GM19025 (cell line): ENCODE measurements at regions not wholly inside any gene's neighbourhood (a gene's known extent, or its start where the extent isn't known, plus 50 kb on each side); places are given as distances from the start of the nearest gene placed in this dataset.

ENCODE experiments used
- ATAC-seq: cut with Tn5 transposase; IDR thresholded peaks from one replicate; pipeline ENCODE4 v1.9.1; 2021; ENCODE audit warnings: mild to moderate bottlenecking, low read depth, moderate library complexity; ENCODE audit not compliant: unreplicated experiment

DNA sequence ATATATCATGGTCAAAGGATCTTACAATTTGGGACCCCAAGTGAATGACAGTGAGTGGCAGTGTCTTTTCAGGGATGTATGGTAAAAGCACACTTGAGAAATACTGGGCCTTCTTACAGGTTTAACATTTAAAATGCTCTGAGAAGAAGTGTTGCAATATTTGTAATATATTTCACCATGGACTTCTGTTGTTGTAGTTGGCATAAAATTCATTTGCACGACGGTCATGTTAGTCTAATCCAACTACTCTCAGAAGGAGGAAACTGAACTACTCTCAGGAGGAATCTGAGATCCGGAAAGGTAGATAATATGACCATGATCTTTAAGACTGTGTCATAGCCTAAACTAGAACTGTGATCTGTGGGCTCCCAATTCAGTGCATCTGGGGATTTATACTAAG lies 700.1 kb downstream of the HDGFL1 start:
- ATAC-seq, result no peak

DNA sequence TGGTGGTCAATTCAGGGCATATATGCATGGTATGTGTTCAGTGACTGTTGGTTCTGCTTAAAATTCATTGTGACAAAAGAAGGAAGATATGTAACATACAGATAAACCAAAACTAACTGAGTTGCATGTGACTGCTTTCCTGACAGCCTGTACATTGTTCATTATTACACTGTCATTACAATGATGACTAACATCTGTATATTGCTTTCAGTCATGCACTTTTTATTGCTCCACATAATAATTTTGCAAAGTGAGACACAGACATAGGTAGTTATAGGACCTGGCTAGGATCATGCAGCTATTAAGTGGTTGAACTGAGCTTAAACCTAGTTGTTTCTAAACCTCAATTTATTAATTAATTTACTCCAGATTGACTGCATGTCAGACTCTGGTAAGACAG lies 703.2 kb downstream of the HDGFL1 start:
- no peak for ATAC-seq

DNA sequence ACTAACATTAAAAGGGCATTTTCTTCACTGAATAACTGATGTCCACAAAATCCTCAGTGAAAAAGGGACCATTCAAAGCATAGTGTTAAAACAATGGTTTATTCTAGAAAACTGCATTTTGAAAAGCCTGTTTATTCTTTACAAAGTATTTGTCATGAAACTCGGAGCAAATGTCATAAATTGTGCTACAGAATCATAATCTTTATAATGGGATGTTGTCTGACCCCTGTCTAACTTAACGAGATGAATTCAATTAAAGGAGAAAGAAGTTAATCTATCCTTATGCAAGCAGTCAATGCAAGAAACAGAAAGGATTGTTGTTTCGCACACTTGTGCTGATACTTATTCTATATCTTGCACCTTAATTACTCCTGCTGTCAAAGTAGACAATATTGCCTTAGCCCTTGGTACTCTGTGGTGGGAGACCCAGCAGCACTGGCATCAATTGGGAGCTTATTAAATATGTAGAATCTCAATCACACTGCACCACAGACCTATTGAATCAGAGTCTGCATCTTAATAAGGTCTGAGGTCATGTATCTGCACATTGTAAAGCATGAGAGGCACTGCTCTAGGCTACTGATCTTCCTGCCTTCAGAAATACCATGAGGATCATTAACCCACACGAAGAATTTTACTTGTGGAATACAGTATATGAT lies 708.3 kb downstream of the HDGFL1 start:
- no peak for ATAC-seq

DNA sequence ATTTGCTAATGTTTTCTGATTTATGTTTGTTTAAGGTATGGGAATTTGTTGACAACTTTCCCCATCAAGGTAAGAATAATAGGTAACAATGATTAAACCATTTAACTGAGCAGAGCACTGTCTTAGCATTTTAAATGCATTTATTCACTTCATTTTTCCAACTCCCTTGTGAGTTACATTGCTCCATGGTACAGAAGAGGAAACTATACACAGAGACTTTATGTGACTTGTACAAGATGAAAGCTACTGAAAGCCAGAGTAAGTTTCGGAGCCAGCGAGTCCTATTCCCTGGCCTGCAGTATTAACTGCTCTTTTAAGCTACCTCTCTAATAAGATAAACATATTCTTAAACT lies 708.8 kb downstream of the HDGFL1 start:
- no peak for ATAC-seq

DNA sequence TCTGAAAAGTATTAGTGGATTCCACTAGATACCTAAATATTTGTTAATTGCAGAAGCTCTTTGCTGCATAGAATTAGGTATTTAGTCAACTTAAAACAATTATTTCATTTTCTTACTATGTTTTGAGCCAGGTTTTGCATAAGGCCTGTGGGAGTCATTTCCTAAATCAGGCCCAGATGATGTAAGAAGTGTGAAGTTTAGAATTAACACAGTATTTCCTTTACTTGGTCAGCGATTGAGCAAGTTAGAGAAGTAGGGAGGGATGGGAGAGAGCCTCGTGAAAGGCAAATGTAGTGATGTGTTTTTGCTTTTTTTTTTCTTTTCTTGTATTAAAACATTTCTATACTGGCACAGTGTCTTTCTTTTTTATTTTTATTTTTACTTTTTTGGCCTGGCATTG lies 711.1 kb downstream of the HDGFL1 start:
- ATAC-seq, result no peak

DNA sequence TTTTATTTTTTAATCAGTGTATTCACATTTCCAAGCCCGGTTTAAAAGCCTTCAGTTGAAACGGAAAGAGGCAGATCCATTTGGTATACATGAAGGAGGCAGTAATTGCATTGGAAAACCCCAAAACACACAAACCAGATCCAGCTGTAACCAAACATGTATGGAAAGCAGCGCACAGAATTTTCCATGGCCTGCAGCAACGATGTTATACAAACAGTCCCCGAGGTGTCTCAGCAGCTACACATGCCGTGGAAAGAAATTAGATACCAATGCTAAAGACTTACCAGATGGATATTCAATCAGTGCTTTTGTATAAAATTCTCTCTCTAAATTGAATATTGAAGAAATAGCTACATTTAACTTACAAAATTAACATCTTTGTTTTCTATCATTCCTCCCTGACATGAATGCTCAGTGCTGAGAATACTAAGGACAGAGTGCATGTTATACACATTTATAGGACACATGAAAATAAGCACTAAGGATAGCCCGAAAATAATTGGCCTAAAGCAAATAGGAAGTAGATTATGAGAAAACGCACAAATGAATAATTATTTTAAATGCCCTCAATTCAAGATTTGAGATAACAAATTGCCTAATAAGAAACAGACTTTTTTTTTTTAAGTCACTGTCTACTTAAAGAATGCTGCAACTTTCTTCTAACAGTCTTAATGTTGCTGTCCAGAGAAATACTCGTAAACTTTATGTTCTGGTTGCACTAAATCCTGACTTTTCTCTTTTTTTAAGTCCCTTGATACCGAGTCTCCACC lies 713.1 kb downstream of the HDGFL1 start:
- ATAC-seq, result no peak

DNA sequence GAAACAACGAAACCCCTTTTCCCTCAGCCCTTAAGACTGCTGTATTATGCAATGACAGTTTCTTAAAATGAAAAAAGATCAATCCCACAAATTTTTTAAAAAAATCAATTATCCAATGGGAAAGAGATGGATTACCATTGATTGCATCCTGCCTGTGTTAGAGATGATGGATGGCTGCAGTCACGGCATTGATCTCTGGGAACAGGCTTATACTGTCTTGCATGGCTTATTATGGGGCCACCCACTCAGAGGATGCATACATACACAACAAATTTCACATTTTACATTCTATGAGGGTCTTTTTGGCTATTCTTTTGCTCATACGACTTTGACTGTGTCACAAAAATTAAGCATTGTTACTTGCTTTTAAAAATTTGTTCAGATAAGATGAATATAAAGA lies 724.3 kb downstream of the HDGFL1 start:
- no peak for ATAC-seq

DNA sequence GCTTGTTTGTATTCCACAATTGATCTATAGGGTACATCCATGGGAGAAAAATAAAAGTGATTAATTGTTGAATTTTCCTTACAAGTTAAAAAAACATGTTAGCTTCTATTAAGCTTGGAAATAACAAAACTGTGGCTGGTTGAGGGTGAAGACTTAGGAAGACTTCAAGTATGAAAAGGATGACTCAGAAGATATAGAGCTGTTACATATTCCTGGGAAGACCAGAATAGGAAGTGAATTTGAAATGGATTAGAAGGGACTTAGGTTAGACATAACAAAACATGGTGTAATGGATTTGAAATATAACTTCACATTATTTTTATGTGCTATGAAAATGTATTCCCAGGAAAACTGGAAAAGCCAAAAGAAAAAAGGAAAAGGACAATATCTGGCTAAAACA lies 732.2 kb downstream of the HDGFL1 start:
- no peak for ATAC-seq

DNA sequence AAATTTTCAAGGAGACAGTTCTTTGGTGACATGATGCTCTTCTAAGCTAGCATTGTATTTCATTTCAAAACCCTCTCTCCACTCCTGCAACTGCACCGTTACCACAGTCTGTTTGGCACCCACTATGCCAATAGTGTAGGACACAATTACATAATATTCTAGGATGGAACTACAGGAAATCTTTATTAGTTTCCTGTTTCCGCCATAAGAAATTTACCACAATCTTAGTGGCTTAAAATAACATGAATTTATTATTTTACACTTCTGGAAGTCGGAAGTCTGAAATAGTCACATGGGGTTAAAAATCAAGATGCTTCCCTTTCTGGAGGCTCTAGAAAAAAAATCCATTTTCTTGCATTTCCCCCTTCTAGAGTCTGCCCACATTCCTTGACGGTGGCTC lies 733.1 kb downstream of the HDGFL1 start:
- no peak for ATAC-seq

DNA sequence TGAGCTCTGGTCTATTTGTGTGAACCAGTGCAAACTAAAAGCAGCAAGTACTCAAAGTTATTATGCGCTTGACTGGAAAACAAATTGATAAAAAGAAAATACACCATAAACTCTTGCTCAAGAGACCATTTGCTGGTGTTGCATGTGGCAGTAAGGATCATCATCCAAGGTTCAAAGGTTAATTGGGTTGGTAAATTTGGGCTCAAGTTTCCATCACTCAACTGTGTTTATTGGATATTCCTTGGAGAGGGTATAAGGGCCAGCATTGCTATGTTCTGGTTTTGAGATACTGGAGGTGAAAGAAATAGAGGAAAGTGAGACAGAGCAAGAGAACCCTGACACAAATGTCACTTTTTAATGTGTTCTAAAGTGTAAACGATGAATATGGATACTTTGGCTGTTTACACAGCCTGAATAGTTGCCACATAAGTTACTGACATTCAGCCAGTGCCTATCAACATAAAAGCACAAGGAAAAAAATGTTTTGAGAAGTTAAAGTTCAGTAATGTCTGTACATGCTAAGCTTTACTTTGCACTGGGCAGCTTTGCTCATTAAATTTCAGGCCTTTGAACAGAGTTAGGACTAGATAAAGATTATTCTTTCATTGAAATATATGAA lies 736.1 kb downstream of the HDGFL1 start:
- ATAC-seq, result no peak

DNA sequence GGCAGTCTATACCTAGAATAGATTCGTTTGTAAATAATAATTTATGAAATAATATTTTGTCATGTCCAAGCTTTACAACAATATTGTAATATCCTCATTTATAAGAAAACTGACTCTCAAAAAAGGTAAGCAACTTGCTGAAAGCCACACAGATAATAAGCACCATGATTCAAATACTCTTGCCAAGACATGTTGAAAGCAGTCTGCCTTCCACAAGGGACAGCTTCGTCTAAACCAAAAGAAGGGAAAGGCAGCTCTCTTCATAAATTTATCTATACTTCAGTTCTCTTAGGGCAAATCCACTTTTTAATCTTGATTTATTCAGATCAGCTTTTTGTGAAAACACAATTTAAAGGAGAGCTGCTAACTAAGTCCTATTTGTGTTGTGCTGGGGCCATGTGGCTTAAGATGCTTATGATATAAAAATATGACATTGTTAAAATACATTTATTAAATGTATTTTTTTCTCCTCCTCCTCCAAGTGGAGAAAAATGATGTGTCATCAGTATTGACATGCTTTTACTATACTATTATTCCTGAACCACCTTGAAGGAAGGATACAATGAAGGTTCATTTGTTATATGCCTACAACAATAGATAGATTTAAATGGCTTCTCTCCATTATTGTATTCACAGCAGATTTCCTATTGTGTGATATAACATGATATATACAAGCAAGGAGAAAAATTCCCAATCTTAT lies 737.0 kb downstream of the HDGFL1 start:
- no peak for ATAC-seq

DNA sequence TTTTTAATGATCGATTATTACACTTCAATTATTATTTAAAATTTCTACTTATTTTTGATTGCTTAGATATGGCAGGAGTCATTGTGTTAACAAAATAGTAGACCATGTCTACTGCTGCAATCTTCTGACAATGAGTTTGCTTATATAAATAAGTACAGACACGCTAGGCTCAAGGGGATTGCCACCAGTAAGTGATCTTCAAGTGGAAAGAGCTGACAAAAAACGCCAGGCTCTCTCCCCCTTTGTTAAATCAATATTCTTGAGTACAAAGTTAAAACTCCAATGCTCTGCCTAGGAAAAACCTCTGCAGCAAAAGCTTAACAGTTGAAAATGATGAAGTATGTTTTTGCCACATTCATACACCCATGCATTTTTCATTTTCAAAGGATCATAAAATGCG lies 738.1 kb downstream of the HDGFL1 start:
- no peak for ATAC-seq

DNA sequence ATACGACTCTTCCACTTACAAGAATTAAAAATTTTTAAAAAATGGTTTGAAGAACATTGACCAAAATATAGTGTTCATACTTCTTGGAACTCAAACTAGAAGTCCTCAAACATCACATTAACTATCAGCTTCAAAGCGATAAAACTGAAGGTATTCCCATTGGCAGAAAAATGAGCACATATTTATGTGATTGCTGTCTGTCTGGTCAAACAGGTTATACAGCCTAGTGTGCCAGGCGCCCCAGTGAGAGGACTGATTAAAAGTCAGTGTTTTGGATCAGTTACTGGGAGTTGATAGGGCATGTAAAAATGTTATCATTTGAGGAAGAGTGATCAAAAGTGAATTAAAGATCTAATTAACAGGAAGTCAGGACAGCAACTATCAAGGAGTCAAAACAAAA lies 738.8 kb downstream of the HDGFL1 start:
- ATAC-seq, result no peak

DNA sequence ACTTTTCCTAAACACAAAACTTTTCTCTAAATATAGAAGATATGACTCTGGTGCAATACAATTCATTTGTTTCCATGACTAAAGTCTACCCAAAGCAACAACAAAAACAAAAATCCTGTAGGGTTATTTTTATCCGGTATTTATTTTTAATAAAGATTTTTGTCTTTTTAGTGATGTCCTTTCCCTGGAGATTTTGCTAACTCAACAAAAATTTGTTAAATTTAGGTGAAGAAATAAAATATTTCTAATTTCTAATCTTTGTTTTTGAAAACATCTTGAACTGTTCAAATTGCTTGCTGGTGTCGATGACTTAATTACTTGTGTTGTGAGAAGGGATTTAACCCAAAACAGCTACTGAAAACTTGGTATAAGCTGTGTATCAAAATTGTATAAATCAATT lies 741.8 kb downstream of the HDGFL1 start:
- no peak for ATAC-seq

DNA sequence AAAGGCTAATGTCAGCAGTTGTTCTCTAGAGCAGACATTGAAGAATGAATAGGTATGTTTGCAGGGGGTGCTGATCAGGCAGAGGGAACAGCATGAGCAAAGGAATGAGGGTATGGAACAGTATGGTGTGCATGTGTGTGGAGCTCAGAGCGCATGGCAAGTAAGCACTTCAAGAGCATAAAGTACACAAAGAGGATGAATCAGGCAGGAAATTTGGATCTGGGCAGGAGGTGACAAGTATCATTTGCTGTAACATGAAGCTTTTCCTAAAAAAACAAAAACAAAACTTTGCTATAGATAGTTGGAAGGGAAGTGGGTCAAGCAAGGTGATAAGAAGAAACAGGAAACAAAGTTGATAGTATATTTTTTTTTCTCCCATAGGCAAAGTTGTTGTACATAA lies 746.8 kb downstream of the HDGFL1 start:
- no peak for ATAC-seq

DNA sequence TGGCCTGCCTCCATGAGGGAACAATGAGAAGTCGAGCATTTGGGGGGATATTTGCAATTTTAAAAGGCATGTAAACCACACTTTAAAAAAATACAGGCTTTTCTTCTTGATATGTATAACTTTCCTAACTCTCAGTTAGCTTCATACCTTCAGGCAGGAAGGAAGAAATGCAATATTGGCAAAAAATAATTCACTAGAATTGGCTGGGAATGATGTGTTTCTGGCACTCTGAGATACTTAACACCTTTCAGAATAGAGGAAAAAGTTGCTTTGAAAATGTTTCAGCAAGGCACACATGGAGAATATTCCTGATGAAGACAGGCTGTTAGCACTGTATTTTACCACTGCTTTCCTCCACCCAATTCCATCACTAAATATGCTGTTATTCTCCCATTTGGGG lies 747.6 kb downstream of the HDGFL1 start:
- ATAC-seq, result no peak

DNA sequence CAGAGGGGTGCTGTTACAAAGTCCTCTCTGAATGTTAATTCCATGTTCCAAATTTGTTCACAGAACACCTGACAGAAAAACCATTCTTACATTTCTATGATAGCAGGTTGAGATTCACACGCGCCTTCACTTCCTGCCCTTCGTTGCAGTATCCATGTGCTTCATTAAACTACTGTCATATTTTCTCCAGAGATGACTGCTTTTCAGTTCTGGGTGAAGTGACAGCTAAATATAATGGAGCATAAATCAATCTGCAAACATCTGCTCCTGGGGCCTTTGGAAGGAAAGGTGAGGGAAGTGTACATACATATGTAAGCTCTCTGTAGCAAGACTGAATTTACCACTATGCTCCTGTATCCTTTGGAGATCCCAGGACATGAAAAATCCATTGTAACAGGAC lies 750.2 kb downstream of the HDGFL1 start:
- no peak for ATAC-seq

DNA sequence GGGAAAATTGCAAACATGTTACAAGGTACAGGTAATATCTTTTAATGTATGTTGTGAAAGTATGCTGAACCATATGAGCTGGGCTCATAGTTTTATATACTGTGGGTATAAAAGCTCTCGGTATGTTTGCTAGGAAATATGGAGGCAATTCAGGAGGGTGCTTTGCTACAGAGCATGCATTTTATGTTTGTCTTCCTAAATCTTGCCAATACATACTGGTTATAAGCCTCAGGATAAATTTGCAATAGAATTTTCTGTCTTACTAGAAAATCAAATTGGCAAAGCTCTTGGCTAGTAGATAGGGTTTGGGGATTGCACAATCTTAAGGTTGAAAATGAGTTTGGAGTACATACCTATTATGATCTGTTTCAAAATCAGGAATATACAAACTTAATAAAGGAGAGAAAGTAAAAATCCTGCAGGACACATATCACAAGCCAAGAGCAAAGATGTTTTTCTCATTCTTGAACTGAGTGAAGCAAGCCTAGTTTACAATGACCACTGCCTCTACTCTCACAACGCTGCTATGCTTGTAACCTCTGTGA lies 751.2 kb downstream of the HDGFL1 start:
- no peak for ATAC-seq

DNA sequence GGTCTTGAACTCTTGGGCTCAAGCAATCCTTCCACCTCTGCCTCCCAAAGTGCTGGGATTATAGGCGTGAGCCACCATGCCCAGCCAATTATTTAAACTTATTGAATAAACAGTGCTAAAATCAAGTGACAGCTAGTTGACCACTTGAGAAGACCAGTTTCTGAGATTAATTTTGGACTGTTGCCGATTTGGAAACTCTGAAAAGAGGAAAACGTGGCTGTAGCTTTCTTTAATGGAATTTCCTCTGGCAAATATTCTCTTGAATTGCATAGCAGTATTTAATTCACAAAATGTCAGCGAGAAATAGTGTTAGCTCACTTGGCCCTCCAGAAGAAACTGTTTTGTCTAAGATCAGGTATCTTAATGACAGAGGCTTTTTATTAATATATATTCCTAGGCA lies 754.5 kb downstream of the HDGFL1 start:
- no peak for ATAC-seq

DNA sequence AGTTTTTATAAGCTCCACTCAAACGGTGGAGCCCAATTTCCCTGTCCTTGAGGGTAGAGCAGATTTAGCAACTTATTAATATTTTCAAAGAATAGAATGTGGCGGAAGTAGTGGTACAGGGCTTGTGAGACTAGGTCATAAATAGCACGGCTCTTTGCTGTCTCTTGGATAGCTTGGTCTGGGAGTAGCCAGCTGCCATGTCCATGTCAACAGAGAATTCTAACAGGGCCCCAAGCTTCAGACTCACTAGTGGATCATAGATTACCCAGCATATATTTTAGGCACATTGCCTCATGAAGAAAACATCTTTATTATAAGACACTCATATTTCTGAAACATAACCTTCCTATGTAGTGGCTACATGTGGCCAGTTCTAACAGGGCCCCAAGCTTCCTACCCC lies 755.7 kb downstream of the HDGFL1 start:
- no peak for ATAC-seq

DNA sequence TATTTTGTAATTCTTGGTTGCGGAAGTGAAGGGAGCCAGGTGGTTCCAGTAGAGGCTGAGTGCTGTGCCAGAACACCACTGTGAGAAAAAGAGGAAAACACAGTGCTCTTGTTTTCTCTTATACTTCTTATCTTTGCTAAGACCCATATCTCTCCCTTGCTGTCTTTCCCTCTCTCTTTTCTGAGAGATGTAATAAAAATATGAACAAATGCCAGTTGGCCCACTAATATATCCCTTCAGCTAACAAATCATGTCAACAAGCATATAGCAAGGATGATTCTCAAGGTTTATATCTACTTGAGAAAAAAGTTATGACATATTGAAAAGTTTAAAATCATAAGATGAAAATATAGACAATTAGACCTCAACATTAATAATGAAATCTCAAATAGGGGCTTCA lies 758.3 kb downstream of the HDGFL1 start:
- ATAC-seq, result no peak
